ENCODE measurements at regions not wholly inside any gene's neighbourhood (a gene's known extent, or its start where the extent isn't known, plus 50 kb on each side); places are given as distances from the start of the nearest gene placed in this dataset.

GRCh38 chr6:156713548-156713947 lies 63.6 kb upstream of the ARID1B start:
- H3K9ac ChIP-seq (ENCODE audit: insufficient read length), result no peak overlapping the region
- no peak for DNase-seq (ENCODE audit: low read depth, low spot score)
- H3K27ac ChIP-seq, result no peak overlapping the region
- H3K9me3 ChIP-seq (ENCODE audit: low read depth, low read length), result no peaks in the 10 kb centered on the region
- no peak for TF ChIP-seq FOXP2 (optimal IDR thresholded peaks at IDR 0.05; ENCODE audit: control extremely low read depth, extremely low read length, insufficient read depth)
- no peak for TF ChIP-seq EZH2 (IDR thresholded peaks at IDR 0.05)
- no peak for TF ChIP-seq POLR2AphosphoS5 (IDR thresholded peaks at IDR 0.05; ENCODE audit: borderline replicate concordance, low read depth, low read length)
- no peak overlapping the region for H3K4me3 ChIP-seq
- H3K36me3 ChIP-seq (ENCODE audit: insufficient read depth, low read length), result no peaks in the 10 kb centered on the region

GRCh38 chr6:156710479-156710878 lies 66.7 kb upstream of the ARID1B start:
- Histone ChIP-seq H3K27ac (no peak overlapping the region), H3K4me3 (no peak overlapping the region), H3K9me3 (ENCODE audit: low read depth, low read length) (no peaks in the 10 kb centered on the region), H3K9ac (ENCODE audit: insufficient read length) (no peak overlapping the region), H3K36me3 (ENCODE audit: insufficient read depth, low read length) (no peaks in the 10 kb centered on the region)
- no peak for DNase-seq (ENCODE audit: low read depth, low spot score)
- no peak for TF ChIP-seq POLR2AphosphoS5 (IDR thresholded peaks at IDR 0.05; ENCODE audit: borderline replicate concordance, low read depth, low read length)
- no peak for TF ChIP-seq EZH2 (IDR thresholded peaks at IDR 0.05)
- TF ChIP-seq FOXP2 (optimal IDR thresholded peaks at IDR 0.05; ENCODE audit: control extremely low read depth, extremely low read length, insufficient read depth), result no peak

- no peaks in the 10 kb centered on the region for H3K36me3 ChIP-seq (ENCODE audit: insufficient read depth, low read length)
- no peak overlapping the region for H3K4me3 ChIP-seq
- H3K9me3 ChIP-seq (ENCODE audit: low read depth, low read length), result no peaks in the 10 kb centered on the region
- no peak overlapping the region for H3K9ac ChIP-seq (ENCODE audit: insufficient read length)
- TF ChIP-seq EZH2 (IDR thresholded peaks at IDR 0.05) (no peak), POLR2AphosphoS5 (IDR thresholded peaks at IDR 0.05; ENCODE audit: borderline replicate concordance, low read depth, low read length) (no peak), FOXP2 (optimal IDR thresholded peaks at IDR 0.05; ENCODE audit: control extremely low read depth, extremely low read length, insufficient read depth) (no peak)
- DNase-seq (ENCODE audit: low read depth, low spot score), result no peak
- H3K27ac ChIP-seq, result no peak overlapping the region
Measured at GRCh38 chr6:156707818-156708217, 69.4 kb upstream of the ARID1B start.

GRCh38 chr6:156703719-156704118 lies 73.5 kb upstream of the ARID1B start:
- no peak for DNase-seq (ENCODE audit: low read depth, low spot score)
- no peak overlapping the region for H3K4me3 ChIP-seq
- no peaks in the 10 kb centered on the region for H3K36me3 ChIP-seq (ENCODE audit: insufficient read depth, low read length)
- H3K9ac ChIP-seq (ENCODE audit: insufficient read length), result no peak overlapping the region
- no peaks in the 10 kb centered on the region for H3K9me3 ChIP-seq (ENCODE audit: low read depth, low read length)
- H3K27ac ChIP-seq, result no peak overlapping the region
- TF ChIP-seq POLR2AphosphoS5 (IDR thresholded peaks at IDR 0.05; ENCODE audit: borderline replicate concordance, low read depth, low read length) (no peak), FOXP2 (optimal IDR thresholded peaks at IDR 0.05; ENCODE audit: control extremely low read depth, extremely low read length, insufficient read depth) (no peak), EZH2 (IDR thresholded peaks at IDR 0.05) (no peak)

- Histone ChIP-seq H3K27ac (no peak overlapping the region), H3K4me3 (no peak overlapping the region), H3K9me3 (ENCODE audit: low read depth, low read length) (no peaks in the 10 kb centered on the region), H3K9ac (ENCODE audit: insufficient read length) (no peak overlapping the region), H3K36me3 (ENCODE audit: insufficient read depth, low read length) (no peaks in the 10 kb centered on the region)
- no peak for TF ChIP-seq EZH2 (IDR thresholded peaks at IDR 0.05)
- TF ChIP-seq POLR2AphosphoS5 (IDR thresholded peaks at IDR 0.05; ENCODE audit: borderline replicate concordance, low read depth, low read length), result no peak
- no peak for TF ChIP-seq FOXP2 (optimal IDR thresholded peaks at IDR 0.05; ENCODE audit: control extremely low read depth, extremely low read length, insufficient read depth)
- no peak for DNase-seq (ENCODE audit: low read depth, low spot score)
Measured at GRCh38 chr6:156701966-156702365, 75.2 kb upstream of the ARID1B start.

- Histone ChIP-seq H3K9me3 (ENCODE audit: low read depth, low read length) (no peaks in the 10 kb centered on the region), H3K36me3 (ENCODE audit: insufficient read depth, low read length) (no peaks in the 10 kb centered on the region), H3K4me3 (no peak overlapping the region), H3K27ac (no peak overlapping the region), H3K9ac (ENCODE audit: insufficient read length) (no peak overlapping the region)
- TF ChIP-seq EZH2 (IDR thresholded peaks at IDR 0.05), result no peak
- TF ChIP-seq FOXP2 (optimal IDR thresholded peaks at IDR 0.05; ENCODE audit: control extremely low read depth, extremely low read length, insufficient read depth), result no peak
- DNase-seq (ENCODE audit: low read depth, low spot score), result no peak
Measured at GRCh38 chr6:156700440-156701057, 76.6 kb upstream of the ARID1B start.

GRCh38 chr6:156699935-156700334 lies 77.2 kb upstream of the ARID1B start:
- Histone ChIP-seq H3K27ac (no peak overlapping the region), H3K9ac (ENCODE audit: insufficient read length) (no peak overlapping the region), H3K4me3 (no peak overlapping the region), H3K9me3 (ENCODE audit: low read depth, low read length) (no peaks in the 10 kb centered on the region), H3K36me3 (ENCODE audit: insufficient read depth, low read length) (no peaks in the 10 kb centered on the region)
- TF ChIP-seq EZH2 (IDR thresholded peaks at IDR 0.05), result no peak
- no peak for TF ChIP-seq POLR2AphosphoS5 (IDR thresholded peaks at IDR 0.05; ENCODE audit: borderline replicate concordance, low read depth, low read length)
- TF ChIP-seq FOXP2 (optimal IDR thresholded peaks at IDR 0.05; ENCODE audit: control extremely low read depth, extremely low read length, insufficient read depth), result no peak
- DNase-seq (ENCODE audit: low read depth, low spot score), result no peak

- H3K9me3 ChIP-seq (ENCODE audit: low read depth, low read length), result no peaks in the 10 kb centered on the region
- no peak for TF ChIP-seq FOXP2 (optimal IDR thresholded peaks at IDR 0.05; ENCODE audit: control extremely low read depth, extremely low read length, insufficient read depth)
- no peak for TF ChIP-seq POLR2AphosphoS5 (IDR thresholded peaks at IDR 0.05; ENCODE audit: borderline replicate concordance, low read depth, low read length)
- TF ChIP-seq EZH2 (IDR thresholded peaks at IDR 0.05), result no peak
- no peak for DNase-seq (ENCODE audit: low read depth, low spot score)
- H3K36me3 ChIP-seq (ENCODE audit: insufficient read depth, low read length), result no peaks in the 10 kb centered on the region
- no peak overlapping the region for H3K9ac ChIP-seq (ENCODE audit: insufficient read length)
- H3K4me3 ChIP-seq, result no peak overlapping the region
- H3K27ac ChIP-seq, result no peak overlapping the region
Measured at GRCh38 chr6:156699017-156699421, 78.2 kb upstream of the ARID1B start.

Measured in SK-N-MC (cell line).